ENCODE measurements at regions not wholly inside any gene's neighbourhood (a gene's known extent, or its start where the extent isn't known, plus 50 kb on each side); places are given as distances from the start of the nearest gene placed in this dataset.

- TF ChIP-seq CTCF (conservative IDR thresholded peaks at IDR 0.05; ENCODE audit: low read depth, low read length), result no peak
- no peak for DNase-seq (ENCODE audit: low read depth)
- H3K4me3 ChIP-seq (ENCODE audit: low read depth, low read length), result no peak overlapping the region
Observed at GRCh38 chr5:111645303-111645838, 111.6 kb downstream of the NREP start.

DNA sequence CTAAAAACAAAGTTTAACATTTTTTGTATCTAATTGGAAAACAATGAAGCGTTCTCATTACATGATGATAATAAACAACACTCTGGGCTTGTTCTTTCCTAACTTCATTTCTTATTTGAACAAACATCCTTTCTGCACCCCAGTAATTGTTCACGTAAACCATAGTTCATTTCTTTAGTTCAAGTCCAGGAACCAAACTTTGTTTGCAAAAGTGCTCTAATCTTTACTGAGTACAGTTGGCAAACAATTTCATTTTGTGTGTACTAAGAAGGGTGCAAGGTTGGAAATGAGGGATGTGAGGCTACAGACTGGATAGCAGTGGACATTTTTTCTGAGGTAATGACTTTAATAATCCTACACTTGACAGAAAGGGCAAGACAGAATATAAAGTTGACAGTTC is 113.5 kb downstream of the NREP start:
- no peak overlapping the region for H3K4me3 ChIP-seq (ENCODE audit: low read depth, low read length)
- TF ChIP-seq CTCF (conservative IDR thresholded peaks at IDR 0.05; ENCODE audit: low read depth, low read length), result no peak
- DNase-seq (ENCODE audit: low read depth), result no peak

- peak; percentile 33 for DNase-seq (ENCODE audit: low read depth)
- no peak for TF ChIP-seq CTCF (conservative IDR thresholded peaks at IDR 0.05; ENCODE audit: low read depth, low read length)
- no peak overlapping the region for H3K4me3 ChIP-seq (ENCODE audit: low read depth, low read length)
Observed at GRCh38 chr5:111641533-111642233, 115.3 kb downstream of the NREP start.

DNA sequence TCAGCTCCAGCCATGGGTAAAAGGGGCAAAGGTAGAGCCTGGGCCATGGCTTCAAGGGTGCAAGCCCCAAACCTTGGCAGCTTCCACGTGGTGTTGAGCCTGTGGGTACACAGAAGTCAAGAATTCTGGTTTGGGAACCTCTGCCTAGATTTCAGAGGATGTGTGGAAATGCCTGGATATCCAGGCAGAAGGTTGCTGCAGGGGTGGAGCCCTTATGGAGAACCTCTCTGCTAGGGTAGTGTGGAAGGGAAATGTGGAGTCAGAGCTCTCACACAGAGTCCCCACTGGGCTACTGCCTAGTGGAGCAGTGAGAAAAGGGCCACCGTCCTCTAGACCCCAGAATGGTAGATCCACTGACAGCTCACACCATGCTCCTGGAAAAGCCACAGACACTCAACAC is 117.1 kb downstream of the NREP start:
- DNase-seq (ENCODE audit: low read depth), result no peak
- TF ChIP-seq CTCF (conservative IDR thresholded peaks at IDR 0.05; ENCODE audit: low read depth, low read length), result no peak
- no peak overlapping the region for H3K4me3 ChIP-seq (ENCODE audit: low read depth, low read length)

DNA sequence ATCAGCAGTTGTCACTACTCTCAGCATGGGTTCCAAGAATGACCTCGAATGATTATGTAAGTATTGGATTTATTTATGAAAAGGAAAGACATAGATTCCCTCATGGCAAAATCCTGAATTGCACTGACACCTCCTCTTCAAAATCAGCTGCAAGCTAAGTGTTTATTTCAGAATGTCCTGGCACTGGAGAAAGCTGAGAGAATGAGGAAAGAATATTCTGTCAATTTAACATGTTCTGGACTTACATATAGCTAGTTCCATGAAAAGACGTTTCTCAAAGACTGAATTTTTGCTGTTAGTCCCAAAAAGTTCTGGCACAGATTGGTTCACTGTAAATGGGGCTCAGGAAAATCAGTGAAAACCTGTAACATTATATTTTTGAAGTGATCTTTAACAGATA is 120.3 kb downstream of the NREP start:
- TF ChIP-seq CTCF (conservative IDR thresholded peaks at IDR 0.05; ENCODE audit: low read depth, low read length), result no peak
- no peak overlapping the region for H3K4me3 ChIP-seq (ENCODE audit: low read depth, low read length)
- DNase-seq (ENCODE audit: low read depth), result no peak

DNA sequence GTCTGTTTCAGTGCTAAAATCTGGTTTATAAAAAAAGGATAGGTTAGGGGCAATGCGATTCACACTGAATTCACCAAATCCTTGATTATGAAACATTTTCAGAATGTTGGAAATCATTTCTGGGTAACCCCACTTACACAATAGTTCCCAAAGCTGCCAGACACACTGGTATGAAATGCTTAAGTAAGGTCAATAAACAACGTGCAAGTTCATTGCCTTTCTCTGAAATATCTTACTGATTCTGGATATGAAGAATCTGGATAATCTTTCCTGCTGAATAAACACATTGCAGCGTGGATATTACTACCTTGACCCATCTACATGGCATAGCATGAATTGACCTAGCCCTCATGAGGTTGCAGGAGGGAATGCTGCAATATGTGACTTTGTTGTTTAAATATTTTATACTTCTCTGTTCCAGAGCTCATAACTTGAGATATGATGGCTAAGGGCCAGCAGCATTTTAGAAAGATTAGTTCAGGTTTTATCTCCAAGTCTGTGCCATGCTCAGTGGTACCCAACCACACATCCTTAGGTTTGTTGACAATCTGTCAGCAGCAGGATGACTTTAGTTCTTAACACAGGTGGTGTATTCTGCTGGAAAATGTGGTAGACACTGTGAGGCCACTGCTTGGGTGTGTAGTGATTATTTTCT is 121.0 kb downstream of the NREP start:
- H3K4me3 ChIP-seq (ENCODE audit: low read depth, low read length), result no peak overlapping the region
- no peak for TF ChIP-seq CTCF (conservative IDR thresholded peaks at IDR 0.05; ENCODE audit: low read depth, low read length)
- DNase-seq (ENCODE audit: low read depth), result no peak

Measured in epithelial cell of proximal tubule (primary cell).